GM23248 (cell line): ENCODE measurements at regions not wholly inside any gene's neighbourhood (a gene's known extent, or its start where the extent isn't known, plus 50 kb on each side); places are given as distances from the start of the nearest gene placed in this dataset.

ENCODE experiments used
- DNase-seq: peaks from one replicate; pipeline ENCODE4 v3.0.0-alpha.2; 2015
- H2AFZ ChIP-seq: fragments of 200-600 bp; sonication (generic); 2 replicates; pipeline ENCODE4 v1.6.1; 2016; ENCODE audit warnings: antibody characterized with exemption
- H3F3A ChIP-seq: fragments of 200-600 bp; sonication (generic); 2 replicates; pipeline ENCODE4 v1.6.1; 2016; ENCODE audit warnings: mild to moderate bottlenecking, antibody characterized with exemption, mixed run types; ENCODE audit not compliant: insufficient read depth
- H3K27ac ChIP-seq: fragments of 200-600 bp; sonication (generic); 2 replicates; pipeline ENCODE4 v1.5.1; 2016; ENCODE audit warnings: mild to moderate bottlenecking
- H3K27me3 ChIP-seq: fragments of 200-600 bp; sonication (generic); replicated peaks from 2 replicates; pipeline ENCODE4 v1.6.1; 2016; ENCODE audit warnings: mild to moderate bottlenecking; ENCODE audit not compliant: insufficient read depth
- H3K36me3 ChIP-seq: fragments of 200-600 bp; sonication (generic); 2 replicates; pipeline ENCODE4 v1.6.1; 2016; ENCODE audit warnings: low read depth, mild to moderate bottlenecking
- H3K4me1 ChIP-seq: fragments of 200-600 bp; sonication (generic); 2 replicates; pipeline ENCODE4 v1.6.1; 2016; ENCODE audit warnings: mild to moderate bottlenecking; ENCODE audit not compliant: insufficient read depth
- H3K4me2 ChIP-seq: fragments of 200-600 bp; sonication (generic); one replicate; pipeline ENCODE4 v1.6.1; 2016; ENCODE audit warnings: mild to moderate bottlenecking; ENCODE audit not compliant: unreplicated experiment
- H3K4me3 ChIP-seq: fragments of 200-600 bp; sonication (generic); 2 replicates; pipeline ENCODE4 v1.5.1; 2016; ENCODE audit warnings: mild to moderate bottlenecking
- H3K79me2 ChIP-seq: fragments of 200-600 bp; sonication (generic); 2 replicates; pipeline ENCODE4 v1.6.1; 2016; ENCODE audit warnings: mild to moderate bottlenecking; ENCODE audit not compliant: insufficient read depth
- H3K9ac ChIP-seq: fragments of 200-600 bp; sonication (generic); 2 replicates; pipeline ENCODE4 v1.6.1; 2016; ENCODE audit warnings: mild to moderate bottlenecking
- H3K9me2 ChIP-seq: fragments of 200-600 bp; sonication (generic); 2 replicates; pipeline ENCODE4 v1.6.1; 2016; ENCODE audit warnings: mixed run types, mild to moderate bottlenecking, moderate library complexity; ENCODE audit not compliant: insufficient read depth
- H3K9me3 ChIP-seq: fragments of 200-600 bp; sonication (generic); one replicate; pipeline ENCODE4 v1.6.1; 2017; ENCODE audit warnings: low read depth
- H4K20me1 ChIP-seq: fragments of 200-600 bp; sonication (generic); 2 replicates; pipeline ENCODE4 v1.6.0; 2016; ENCODE audit not compliant: insufficient read depth
- EZH2 ChIP-seq: fragments of 200-600 bp; sonication (generic); IDR thresholded peaks from 2 replicates; pipeline ENCODE4 v1.6.1; 2018; ENCODE audit warnings: antibody characterized with exemption, mild to moderate bottlenecking; ENCODE audit not compliant: insufficient read depth, poor library complexity, severe bottlenecking
- EZH2phosphoT487 ChIP-seq: fragments of 200-600 bp; sonication (generic); IDR thresholded peaks from 2 replicates; pipeline ENCODE4 v1.6.1; 2018; ENCODE audit warnings: antibody characterized with exemption, moderate library complexity, mild to moderate bottlenecking, low read depth; ENCODE audit not compliant: insufficient read depth
- WGBS, 2 experiments: methylation state at CpG; one replicate each; pipeline ENCODE4 v1.1.6; 2015 to 2017; ENCODE audit warnings: low lambda C conversion rate in 2 of 2, low coverage in 1 of 2; ENCODE audit errors: missing lambda C conversion rate in 2 of 2; 5-methylcytosine and 5-hydroxymethylcytosine counted together
- in situ Hi-C: fragments of 300-500 bp; cut with MboI; formaldehyde crosslinking; loops from 2 replicates; pipeline ENCODE4 v1.15.0; 2020

GRCh38 chr15:36406366-36406765, 173.1 kb upstream of the CDIN1 start:
- Histone ChIP-seq H3F3A (no peaks in the 10 kb centered on the region), H3K36me3 (no peaks in the 10 kb centered on the region), H4K20me1 (no peaks in the 10 kb centered on the region), H2AFZ (peak overlapping the region; percentile 31; the same call in 1 of the 2 replicates), H3K27me3 (no peaks in the 10 kb centered on the region), H3K9me2 (no peaks in the 10 kb centered on the region), H3K9me3 (no peaks in the 10 kb centered on the region), H3K27ac (no peak overlapping the region), H3K79me2 (no peaks in the 10 kb centered on the region), H3K4me1 (peaks cover 9% of the 10 kb centered on the region), H3K4me2 (no peak overlapping the region), H3K4me3 (no peak overlapping the region), H3K9ac (no peak overlapping the region)
- DNase-seq = no peak
- TF ChIP-seq EZH2 (no peak), EZH2phosphoT487 (no peak)
- 85 to 93% methylated on average over 3 of the region's 3 CpGs for WGBS, 2 experiments
- in situ Hi-C loops = no loop called here

GRCh38 chr15:36406911-36407310, 172.5 kb upstream of the CDIN1 start:
- Histone ChIP-seq H3K9ac (no peak overlapping the region), H3K9me3 (no peaks in the 10 kb centered on the region), H3K4me1 (peaks cover 9% of the 10 kb centered on the region), H3F3A (no peaks in the 10 kb centered on the region), H3K9me2 (no peaks in the 10 kb centered on the region), H2AFZ (peak overlapping the region; percentile 31; the same call in 1 of the 2 replicates), H3K27ac (no peak overlapping the region), H3K4me2 (no peak overlapping the region), H3K4me3 (no peak overlapping the region), H3K79me2 (no peaks in the 10 kb centered on the region), H3K36me3 (no peaks in the 10 kb centered on the region), H3K27me3 (no peaks in the 10 kb centered on the region), H4K20me1 (no peaks in the 10 kb centered on the region)
- no peak for DNase-seq
- TF ChIP-seq EZH2 (no peak), EZH2phosphoT487 (no peak)
- in situ Hi-C loops = no loop called here
- WGBS, 2 experiments = 66 to 69% methylated on average over 3 of the region's 3 CpGs

- peak overlapping the region; percentile 62 for H2AFZ ChIP-seq
- peak; percentile 67 for DNase-seq
- in situ Hi-C loops = no loop called here
- no peaks in the 10 kb centered on the region for H3K9me3 ChIP-seq
- no peaks in the 10 kb centered on the region for H3K27me3 ChIP-seq
- H3K4me1 ChIP-seq = peaks cover 9% of the 10 kb centered on the region
- H3K4me3 ChIP-seq = no peak overlapping the region
- H3K9me2 ChIP-seq = no peaks in the 10 kb centered on the region
- H3K9ac ChIP-seq = no peak overlapping the region
- WGBS, 2 experiments = 50 to 59% methylated on average over 4 of the region's 4 CpGs
- TF ChIP-seq EZH2phosphoT487 (no peak), EZH2 (no peak)
- no peaks in the 10 kb centered on the region for H3K79me2 ChIP-seq
- H4K20me1 ChIP-seq = no peaks in the 10 kb centered on the region
- H3K36me3 ChIP-seq = no peaks in the 10 kb centered on the region
- no peaks in the 10 kb centered on the region for H3F3A ChIP-seq
- peak overlapping the region; percentile 39 for H3K4me2 ChIP-seq
- H3K27ac ChIP-seq = no peak overlapping the region
Observed at GRCh38 chr15:36407647-36408046, 171.8 kb upstream of the CDIN1 start.

- in situ Hi-C loops = no loop called here
- H3K36me3 ChIP-seq = no peaks in the 10 kb centered on the region
- H3K4me2 ChIP-seq = no peak overlapping the region
Observed at GRCh38 chr15:36409819-36410218, 169.6 kb upstream of the CDIN1 start.

GRCh38 chr15:36414670-36415069, 164.8 kb upstream of the CDIN1 start:
- H2AFZ ChIP-seq = 0 out of 2 replicates have a peak overlapping the region, but pooled peaks have one; percentile 23
- no peak overlapping the region for H3K4me2 ChIP-seq
- H3K36me3 ChIP-seq = no peaks in the 10 kb centered on the region
- peaks cover 7% of the 10 kb centered on the region; the same call in 1 of the 2 replicates for H3F3A ChIP-seq
- no peak overlapping the region for H3K9ac ChIP-seq
- no peak overlapping the region for H3K27ac ChIP-seq
- no peak overlapping the region for H3K4me3 ChIP-seq
- WGBS, 2 experiments = 67 to 72% methylated on average over 5 of the region's 5 CpGs
- H3K9me3 ChIP-seq = no peaks in the 10 kb centered on the region
- H3K4me1 ChIP-seq = peaks cover 7% of the 10 kb centered on the region
- no peaks in the 10 kb centered on the region for H3K27me3 ChIP-seq
- no peaks in the 10 kb centered on the region for H3K9me2 ChIP-seq
- H4K20me1 ChIP-seq = no peaks in the 10 kb centered on the region
- H3K79me2 ChIP-seq = no peaks in the 10 kb centered on the region
- TF ChIP-seq EZH2 (no peak), EZH2phosphoT487 (no peak)
- DNase-seq = peak; percentile 26
- in situ Hi-C loops = no loop called here

More at GRCh38 chr15:36409819-36410218, 169.6 kb upstream of the CDIN1 start:
- Histone ChIP-seq H3K27ac (no peak overlapping the region), H4K20me1 (no peaks in the 10 kb centered on the region), H3K9ac (no peak overlapping the region), H3K9me3 (no peaks in the 10 kb centered on the region), H3F3A (no peaks in the 10 kb centered on the region), H3K4me3 (no peak overlapping the region), H3K79me2 (no peaks in the 10 kb centered on the region), H3K4me1 (peaks cover 9% of the 10 kb centered on the region), H2AFZ (no peak overlapping the region), H3K27me3 (no peaks in the 10 kb centered on the region), H3K9me2 (no peaks in the 10 kb centered on the region)
- TF ChIP-seq EZH2phosphoT487 = no peak
- no peak for TF ChIP-seq EZH2
- DNase-seq = no peak
- 85 to 86% methylated on average over 6 of the region's 6 CpGs for WGBS, 2 experiments
